ENCODE measurements at regions not wholly inside any gene's neighbourhood (a gene's known extent, or its start where the extent isn't known, plus 50 kb on each side); places are given as distances from the start of the nearest gene placed in this dataset.

GRCh38 chr4:43778187-43778915 lies 670.3 kb downstream of the KCTD8 start:
- no TSS peak for BruUV-seq (replicated peaks)
- Mint-ChIP-seq H3K4me1 (ENCODE audit: insufficient read depth, unreplicated experiment) (no peaks in the 10 kb centered on the region), H3K9me3 (ENCODE audit: unreplicated experiment) (no peaks in the 10 kb centered on the region), H3K27me3 (ENCODE audit: insufficient read depth, unreplicated experiment) (no peaks in the 10 kb centered on the region), H3K4me3 (ENCODE audit: unreplicated experiment) (no peak overlapping the region), H3K27ac (ENCODE audit: low read depth, unreplicated experiment) (no peak overlapping the region), H3K36me3 (ENCODE audit: insufficient read depth, unreplicated experiment) (no peaks in the 10 kb centered on the region)
- POLR2A ChIA-PET = no interaction called here
- CTCF ChIA-PET = interaction anchor here (1.1 to 3.8 kb wide), 5 partner anchors 11 to 647 kb away, joined by 3 to 18 read pairs (median 3); no protein-coding TSS in a partner anchor
- TF ChIP-seq CTCF (IDR thresholded peaks at IDR 0.05; ENCODE audit: unreplicated experiment) = no peak
- no peak for DNase-seq (ENCODE audit: unreplicated experiment)
- intact Hi-C loops (cut with micrococcal nuclease) = loop anchor here (5.0 kb wide), 1 partner anchor 714 kb away; no protein-coding TSS in a partner anchor

DNA sequence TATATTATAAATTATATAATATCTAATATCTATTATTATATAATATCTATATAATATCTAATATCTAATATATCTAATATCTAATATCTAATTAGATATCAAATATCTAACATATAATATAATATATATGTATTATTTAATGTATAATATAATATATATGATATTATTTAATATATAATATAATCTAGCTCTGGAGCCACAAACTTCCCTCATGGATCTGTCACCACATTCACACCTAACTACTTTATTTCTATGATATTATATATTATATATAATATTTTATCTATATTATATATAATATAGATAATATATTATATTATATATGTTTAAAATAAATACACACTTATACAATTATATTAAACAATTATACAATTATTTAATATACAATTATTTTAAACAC lies 667.5 kb downstream of the KCTD8 start:
- Mint-ChIP-seq H3K4me1 (ENCODE audit: insufficient read depth, unreplicated experiment) (no peaks in the 10 kb centered on the region), H3K36me3 (ENCODE audit: insufficient read depth, unreplicated experiment) (no peaks in the 10 kb centered on the region), H3K27ac (ENCODE audit: low read depth, unreplicated experiment) (no peak overlapping the region), H3K9me3 (ENCODE audit: unreplicated experiment) (no peaks in the 10 kb centered on the region), H3K27me3 (ENCODE audit: insufficient read depth, unreplicated experiment) (no peaks in the 10 kb centered on the region), H3K4me3 (ENCODE audit: unreplicated experiment) (no peak overlapping the region)
- CTCF ChIA-PET = no interaction called here
- BruUV-seq (replicated peaks) = no TSS peak
- POLR2A ChIA-PET = no interaction called here
- DNase-seq (ENCODE audit: unreplicated experiment) = no peak
- no peak for TF ChIP-seq CTCF (IDR thresholded peaks at IDR 0.05; ENCODE audit: unreplicated experiment)
- intact Hi-C loops (cut with micrococcal nuclease) = no loop called here

GRCh38 chr4:43782391-43782790 lies 666.2 kb downstream of the KCTD8 start:
- Mint-ChIP-seq H3K36me3 (ENCODE audit: insufficient read depth, unreplicated experiment) (no peaks in the 10 kb centered on the region), H3K9me3 (ENCODE audit: unreplicated experiment) (no peaks in the 10 kb centered on the region), H3K4me3 (ENCODE audit: unreplicated experiment) (no peak overlapping the region), H3K4me1 (ENCODE audit: insufficient read depth, unreplicated experiment) (no peaks in the 10 kb centered on the region), H3K27ac (ENCODE audit: low read depth, unreplicated experiment) (no peak overlapping the region), H3K27me3 (ENCODE audit: insufficient read depth, unreplicated experiment) (no peaks in the 10 kb centered on the region)
- no peak for TF ChIP-seq CTCF (IDR thresholded peaks at IDR 0.05; ENCODE audit: unreplicated experiment)
- BruUV-seq (replicated peaks) = no TSS peak
- ChIA-PET POLR2A (no interaction called here), CTCF (interaction anchor here (0.6 to 1.3 kb wide), 5 partner anchors 15 to 644 kb away, joined by 3 to 5 read pairs (median 4); no protein-coding TSS in a partner anchor)
- no peak for DNase-seq (ENCODE audit: unreplicated experiment)
- intact Hi-C loops (cut with micrococcal nuclease) = loop anchor here (1.0 kb wide), 1 partner anchor 643 kb away; no protein-coding TSS in a partner anchor

GRCh38 chr4:43816116-43816515 lies 632.5 kb downstream of the KCTD8 start:
- CTCF ChIA-PET = interaction anchor here (1.1 kb wide), 1 partner anchor 609 kb away, joined by 4 read pairs; no protein-coding TSS in a partner anchor
- peaks cover 15% of the 10 kb centered on the region for H3K9me3 Mint-ChIP-seq (ENCODE audit: unreplicated experiment)
- no peak overlapping the region for H3K4me3 Mint-ChIP-seq (ENCODE audit: unreplicated experiment)
- DNase-seq (ENCODE audit: unreplicated experiment) = peak; percentile 19
- H3K27me3 Mint-ChIP-seq (ENCODE audit: insufficient read depth, unreplicated experiment) = no peaks in the 10 kb centered on the region
- BruUV-seq (replicated peaks) = no TSS peak
- H3K4me1 Mint-ChIP-seq (ENCODE audit: insufficient read depth, unreplicated experiment) = no peaks in the 10 kb centered on the region
- no peak overlapping the region for H3K27ac Mint-ChIP-seq (ENCODE audit: low read depth, unreplicated experiment)
- POLR2A ChIA-PET = no interaction called here
- H3K36me3 Mint-ChIP-seq (ENCODE audit: insufficient read depth, unreplicated experiment) = no peaks in the 10 kb centered on the region
- TF ChIP-seq CTCF (IDR thresholded peaks at IDR 0.05; ENCODE audit: unreplicated experiment) = no peak
- intact Hi-C loops (cut with micrococcal nuclease) = no loop called here
